GM23338 (cell line): ENCODE measurements at regions not wholly inside any gene's neighbourhood (a gene's known extent, or its start where the extent isn't known, plus 50 kb on each side); places are given as distances from the start of the nearest gene placed in this dataset.
A peak's percentile ranks its signal among the peaks of the same experiment; 100 is the strongest.

ENCODE experiments used
- ATAC-seq: fragments of 200-7000 bp; cut with Tn5 transposase; 3 replicates; pipeline ENCODE4 v1.9.1; 2020
- DNase-seq: peaks from one replicate; pipeline ENCODE4 v3.0.0-alpha.2; 2015; ENCODE audit warnings: low spot score
- H2AFZ ChIP-seq: fragments of 200-600 bp; sonication (generic); 2 replicates; pipeline ENCODE4 v1.8.0; 2016; ENCODE audit warnings: antibody characterized with exemption, mild to moderate bottlenecking, moderate library complexity
- H3F3A ChIP-seq: fragments of 200-600 bp; sonication (generic); replicated peaks from 2 replicates; pipeline ENCODE4 v1.8.0; 2017; ENCODE audit warnings: antibody characterized with exemption, mixed run types, low read depth
- H3K27ac ChIP-seq: fragments of 200-600 bp; sonication (generic); 2 replicates; pipeline ENCODE4 v1.6.1; 2016; ENCODE audit warnings: low read depth
- H3K27me3 ChIP-seq: fragments of 200-600 bp; sonication (generic); 2 replicates; pipeline ENCODE4 v1.8.0; 2016; ENCODE audit warnings: mild to moderate bottlenecking, mixed run types, moderate library complexity; ENCODE audit not compliant: insufficient read depth
- H3K36me3 ChIP-seq: fragments of 200-600 bp; sonication (generic); 2 replicates; pipeline ENCODE4 v1.8.0; 2016; ENCODE audit warnings: mild to moderate bottlenecking; ENCODE audit not compliant: insufficient read depth
- H3K4me1 ChIP-seq: fragments of 200-600 bp; sonication (generic); 2 replicates; pipeline ENCODE4 v1.8.0; 2016; ENCODE audit warnings: mild to moderate bottlenecking, moderate library complexity; ENCODE audit not compliant: insufficient read depth
- H3K4me2 ChIP-seq: fragments of 200-600 bp; sonication (generic); 2 replicates; pipeline ENCODE4 v1.7.1; 2017; ENCODE audit warnings: mixed run types
- H3K4me3 ChIP-seq: fragments of 200-600 bp; sonication (generic); 2 replicates; pipeline ENCODE4 v1.6.1; 2016; ENCODE audit warnings: mixed run types
- H3K79me2 ChIP-seq: fragments of 200-600 bp; sonication (generic); replicated peaks from 2 replicates; pipeline ENCODE4 v1.8.0; 2017; ENCODE audit warnings: mild to moderate bottlenecking; ENCODE audit not compliant: insufficient read depth
- H3K9me2 ChIP-seq: fragments of 200-600 bp; sonication (generic); 2 replicates; pipeline ENCODE4 v1.8.0; 2017; ENCODE audit not compliant: insufficient read depth
- H4K20me1 ChIP-seq: fragments of 200-600 bp; sonication (generic); replicated peaks from 2 replicates; pipeline ENCODE4 v1.8.0; 2017; ENCODE audit warnings: mild to moderate bottlenecking; ENCODE audit not compliant: insufficient read depth
- H3K27ac Mint-ChIP-seq: 2 replicates; pipeline ENCODE4 v1.8.0; 2020; ENCODE audit warnings: inconsistent platforms, mild to moderate bottlenecking, moderate library complexity, mixed read lengths
- H3K27me3 Mint-ChIP-seq: 3 replicates; pipeline ENCODE4 v1.8.0; 2022; ENCODE audit warnings: low read depth, mild to moderate bottlenecking, moderate library complexity, mixed read lengths, inconsistent platforms; ENCODE audit not compliant: insufficient read depth, poor library complexity
- H3K36me3 Mint-ChIP-seq: 3 replicates; pipeline ENCODE4 v1.8.0; 2021; ENCODE audit warnings: low read depth, mild to moderate bottlenecking, inconsistent platforms, moderate library complexity, mixed read lengths
- H3K4me1 Mint-ChIP-seq: 3 replicates; pipeline ENCODE4 v1.8.0; 2020; ENCODE audit warnings: mild to moderate bottlenecking, inconsistent platforms, mixed read lengths
- H3K4me3 Mint-ChIP-seq: 3 replicates; pipeline ENCODE4 v1.8.0; 2021; ENCODE audit warnings: moderate library complexity, mild to moderate bottlenecking, inconsistent platforms, mixed read lengths
- H3K9me3 Mint-ChIP-seq: 3 replicates; pipeline ENCODE4 v1.8.0; 2020; ENCODE audit warnings: moderate library complexity, mild to moderate bottlenecking, inconsistent platforms, mixed read lengths
- ETS1 ChIP-seq: IDR thresholded peaks from 2 replicates; pipeline ENCODE4 v1.6.1; 2016; ENCODE audit warnings: antibody characterized with exemption
- EZH2 ChIP-seq: fragments of 200-600 bp; sonication (generic); IDR thresholded peaks from one replicate; pipeline ENCODE4 v1.8.0; 2017; ENCODE audit warnings: antibody characterized with exemption, mild to moderate bottlenecking, low read depth; ENCODE audit not compliant: unreplicated experiment
- JUNB ChIP-seq: IDR thresholded peaks from one replicate; pipeline ENCODE4 v1.6.1; 2016; ENCODE audit warnings: antibody characterized with exemption; ENCODE audit not compliant: unreplicated experiment
- NANOG ChIP-seq: IDR thresholded peaks from 2 replicates; pipeline ENCODE4 v1.6.1; 2016; ENCODE audit warnings: antibody characterized with exemption, borderline replicate concordance
- STAT1 ChIP-seq: IDR thresholded peaks from one replicate; pipeline ENCODE4 v1.6.1; 2016; ENCODE audit warnings: antibody characterized with exemption; ENCODE audit not compliant: unreplicated experiment
- ZNF114 ChIP-seq: fragments of 250-450 bp; sonication (Bioruptor Pico); IDR thresholded peaks from 2 replicates; pipeline ENCODE4 v1.5.0; 2020; ENCODE audit warnings: mild to moderate bottlenecking, moderate library complexity
- ZNF331 ChIP-seq: fragments of 250-450 bp; sonication (Bioruptor Pico); IDR thresholded peaks from 2 replicates; pipeline ENCODE4 v1.5.0; 2020; ENCODE audit warnings: low read depth, mild to moderate bottlenecking, moderate library complexity
- ZNF462 ChIP-seq: fragments of 250-450 bp; sonication (Bioruptor Pico); IDR thresholded peaks from 2 replicates; pipeline ENCODE4 v1.5.0; 2020; ENCODE audit warnings: mild to moderate bottlenecking, moderate library complexity
- TF ChIP-seq, protein P1 (sequence below): IDR thresholded peaks from one replicate; pipeline ENCODE4 v1.6.1; 2018; ENCODE audit warnings: antibody characterized with exemption; ENCODE audit not compliant: unreplicated experiment

GRCh38 chr7:131896165-131896863 lies 339.9 kb upstream of the PODXL start:
- peaks cover 21% of the 10 kb centered on the region for H3K4me1 ChIP-seq
- peak overlapping the region; percentile 68 for H3K27ac Mint-ChIP-seq
- peak overlapping the region; percentile 17 for H3K27ac ChIP-seq
- no peaks in the 10 kb centered on the region for H3K9me3 Mint-ChIP-seq
- no peaks in the 10 kb centered on the region for H4K20me1 ChIP-seq
- peaks cover 14% of the 10 kb centered on the region for H3K27me3 Mint-ChIP-seq
- peak; percentile 95 for TF ChIP-seq NANOG
- TF ChIP-seq STAT1, result no peak
- peak overlapping the region; percentile 21 for H3K4me2 ChIP-seq
- H3K4me3 ChIP-seq, result peak overlapping the region; percentile 11
- H3K4me3 Mint-ChIP-seq, result peak overlapping the region; percentile 9; the same call in 1 of the 3 replicates
- H3K36me3 ChIP-seq, result 0 out of 2 replicates have a peak, but pooled peaks cover 4% of the 10 kb centered on the region
- peaks cover 29% of the 10 kb centered on the region for H3K4me1 Mint-ChIP-seq
- peak; percentile 50 for DNase-seq
- H2AFZ ChIP-seq, result peak overlapping the region; percentile 61; the same call in 1 of the 2 replicates
- peaks cover 24% of the 10 kb centered on the region; the same call in 1 of the 2 replicates for H3K27me3 ChIP-seq
- H3K9me2 ChIP-seq, result peaks cover 47% of the 10 kb centered on the region
- no peaks in the 10 kb centered on the region for H3K36me3 Mint-ChIP-seq
- peak; percentile 84 for ATAC-seq
- 0 out of 2 replicates have a peak, but pooled peaks cover 3% of the 10 kb centered on the region for H3F3A ChIP-seq
- no peaks in the 10 kb centered on the region for H3K79me2 ChIP-seq

DNA sequence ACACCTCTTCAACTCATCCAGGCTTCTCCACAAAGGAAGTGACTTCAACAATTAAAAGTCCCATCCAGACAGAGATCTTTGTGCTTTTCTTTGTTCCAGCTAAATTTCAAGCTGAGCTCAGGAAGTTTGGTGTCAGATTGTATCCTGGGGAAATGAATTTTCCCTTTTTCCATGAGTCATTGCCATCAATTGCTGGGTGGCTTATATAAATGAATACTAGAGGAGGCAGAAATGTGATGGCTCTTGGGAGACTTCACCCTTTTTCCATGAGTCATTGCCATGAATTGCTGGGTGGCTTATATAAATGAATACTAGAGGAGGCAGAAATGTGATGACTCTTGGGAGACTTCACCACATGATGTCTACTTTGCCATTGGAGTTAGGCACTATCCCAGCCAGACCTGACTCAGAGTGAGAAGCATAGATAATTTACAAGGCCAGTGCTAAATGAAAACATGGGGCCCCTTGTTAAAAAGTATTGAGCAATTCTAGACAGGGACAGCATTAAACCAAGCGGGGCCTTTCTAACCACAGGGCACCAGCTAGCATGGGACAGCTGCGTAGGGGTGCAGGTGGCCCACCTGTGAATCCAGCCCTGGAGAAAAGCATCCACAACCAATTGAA lies 339.2 kb upstream of the PODXL start:
- Mint-ChIP-seq H3K4me3 (no peak overlapping the region), H3K27ac (peak overlapping the region; percentile 68; the same call in 1 of the 2 replicates), H3K27me3 (peaks cover 14% of the 10 kb centered on the region), H3K4me1 (peaks cover 29% of the 10 kb centered on the region), H3K36me3 (no peaks in the 10 kb centered on the region), H3K9me3 (no peaks in the 10 kb centered on the region)
- DNase-seq, result peak; percentile 20
- Histone ChIP-seq H3K36me3 (0 out of 2 replicates have a peak, but pooled peaks cover 4% of the 10 kb centered on the region), H2AFZ (no peak overlapping the region), H3F3A (0 out of 2 replicates have a peak, but pooled peaks cover 3% of the 10 kb centered on the region), H3K4me3 (0 out of 2 replicates have a peak overlapping the region, but pooled peaks have one; percentile 11), H3K4me2 (peak overlapping the region; percentile 21), H3K27ac (peak overlapping the region; percentile 7), H3K27me3 (peaks cover 24% of the 10 kb centered on the region; the same call in 1 of the 2 replicates), H3K4me1 (peaks cover 21% of the 10 kb centered on the region), H4K20me1 (no peaks in the 10 kb centered on the region), H3K9me2 (peaks cover 44% of the 10 kb centered on the region), H3K79me2 (no peaks in the 10 kb centered on the region)
- ATAC-seq, result peak; percentile 58
- TF ChIP-seq NANOG (no peak), JUNB (no peak), ETS1 (no peak), ZNF462 (no peak), ZNF331 (CRISPR knock-in tag) (no peak), ZNF114 (CRISPR knock-in tag) (no peak), STAT1 (no peak), EZH2 (no peak)
- TF ChIP-seq, protein P1, sequence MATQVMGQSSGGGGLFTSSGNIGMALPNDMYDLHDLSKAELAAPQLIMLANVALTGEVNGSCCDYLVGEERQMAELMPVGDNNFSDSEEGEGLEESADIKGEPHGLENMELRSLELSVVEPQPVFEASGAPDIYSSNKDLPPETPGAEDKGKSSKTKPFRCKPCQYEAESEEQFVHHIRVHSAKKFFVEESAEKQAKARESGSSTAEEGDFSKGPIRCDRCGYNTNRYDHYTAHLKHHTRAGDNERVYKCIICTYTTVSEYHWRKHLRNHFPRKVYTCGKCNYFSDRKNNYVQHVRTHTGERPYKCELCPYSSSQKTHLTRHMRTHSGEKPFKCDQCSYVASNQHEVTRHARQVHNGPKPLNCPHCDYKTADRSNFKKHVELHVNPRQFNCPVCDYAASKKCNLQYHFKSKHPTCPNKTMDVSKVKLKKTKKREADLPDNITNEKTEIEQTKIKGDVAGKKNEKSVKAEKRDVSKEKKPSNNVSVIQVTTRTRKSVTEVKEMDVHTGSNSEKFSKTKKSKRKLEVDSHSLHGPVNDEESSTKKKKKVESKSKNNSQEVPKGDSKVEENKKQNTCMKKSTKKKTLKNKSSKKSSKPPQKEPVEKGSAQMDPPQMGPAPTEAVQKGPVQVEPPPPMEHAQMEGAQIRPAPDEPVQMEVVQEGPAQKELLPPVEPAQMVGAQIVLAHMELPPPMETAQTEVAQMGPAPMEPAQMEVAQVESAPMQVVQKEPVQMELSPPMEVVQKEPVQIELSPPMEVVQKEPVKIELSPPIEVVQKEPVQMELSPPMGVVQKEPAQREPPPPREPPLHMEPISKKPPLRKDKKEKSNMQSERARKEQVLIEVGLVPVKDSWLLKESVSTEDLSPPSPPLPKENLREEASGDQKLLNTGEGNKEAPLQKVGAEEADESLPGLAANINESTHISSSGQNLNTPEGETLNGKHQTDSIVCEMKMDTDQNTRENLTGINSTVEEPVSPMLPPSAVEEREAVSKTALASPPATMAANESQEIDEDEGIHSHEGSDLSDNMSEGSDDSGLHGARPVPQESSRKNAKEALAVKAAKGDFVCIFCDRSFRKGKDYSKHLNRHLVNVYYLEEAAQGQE, result no peak
